ENCODE measurements at regions not wholly inside any gene's neighbourhood (a gene's known extent, or its start where the extent isn't known, plus 50 kb on each side); places are given as distances from the start of the nearest gene placed in this dataset.

DNA sequence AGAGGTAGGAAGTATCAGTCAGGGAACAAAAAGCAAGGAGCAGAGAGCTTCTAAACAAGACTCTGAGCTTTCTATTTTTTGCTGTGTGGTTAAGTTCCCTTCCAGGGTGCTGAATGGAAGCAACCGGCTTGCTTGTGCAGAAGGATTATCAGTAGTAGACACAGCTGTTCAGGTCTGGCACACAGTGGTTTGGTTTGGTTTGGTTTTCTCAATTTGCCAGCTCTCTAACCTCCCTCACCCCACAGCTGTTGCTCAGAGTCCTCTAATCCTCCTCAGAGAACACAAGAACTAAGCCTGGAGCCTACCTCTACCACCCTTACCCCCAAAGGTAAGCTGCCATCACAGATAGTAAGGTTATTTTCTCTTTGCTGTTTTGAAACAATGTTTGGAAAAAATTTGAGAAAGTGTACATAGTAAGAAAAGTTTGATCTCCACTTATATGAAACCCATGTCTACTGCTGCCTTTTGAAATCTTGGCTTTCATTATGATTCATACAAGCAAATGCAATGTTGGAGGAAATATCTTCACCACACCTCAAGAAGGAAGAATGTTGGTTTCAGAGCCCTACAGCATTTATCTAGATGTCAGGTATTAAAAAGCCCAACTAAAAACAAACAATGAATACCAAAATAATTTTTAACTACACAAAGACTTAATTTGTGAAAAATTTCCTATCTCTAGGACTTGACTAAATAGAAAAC lies 255.3 kb downstream of the NR4A2 start:
- no peak for DNase-seq
- WGBS, 2 donors, result 57 to 76% methylated on average over 1 of the region's 1 CpG
- no peaks in the 10 kb centered on the region for H3K27me3 ChIP-seq
- no peaks in the 10 kb centered on the region for H3K9me3 ChIP-seq
- intact Hi-C loops (cut with DNase I; ENCODE audit: low total_unique reads), result no loop called here
- no peaks in the 10 kb centered on the region for H3K36me3 ChIP-seq (ENCODE audit: low read depth, missing control alignments)
- no peak overlapping the region for H3K27ac ChIP-seq
- H3K4me1 ChIP-seq, result no peaks in the 10 kb centered on the region
- H3K4me3 ChIP-seq, result no peak overlapping the region
- TF ChIP-seq, protein P1, sequence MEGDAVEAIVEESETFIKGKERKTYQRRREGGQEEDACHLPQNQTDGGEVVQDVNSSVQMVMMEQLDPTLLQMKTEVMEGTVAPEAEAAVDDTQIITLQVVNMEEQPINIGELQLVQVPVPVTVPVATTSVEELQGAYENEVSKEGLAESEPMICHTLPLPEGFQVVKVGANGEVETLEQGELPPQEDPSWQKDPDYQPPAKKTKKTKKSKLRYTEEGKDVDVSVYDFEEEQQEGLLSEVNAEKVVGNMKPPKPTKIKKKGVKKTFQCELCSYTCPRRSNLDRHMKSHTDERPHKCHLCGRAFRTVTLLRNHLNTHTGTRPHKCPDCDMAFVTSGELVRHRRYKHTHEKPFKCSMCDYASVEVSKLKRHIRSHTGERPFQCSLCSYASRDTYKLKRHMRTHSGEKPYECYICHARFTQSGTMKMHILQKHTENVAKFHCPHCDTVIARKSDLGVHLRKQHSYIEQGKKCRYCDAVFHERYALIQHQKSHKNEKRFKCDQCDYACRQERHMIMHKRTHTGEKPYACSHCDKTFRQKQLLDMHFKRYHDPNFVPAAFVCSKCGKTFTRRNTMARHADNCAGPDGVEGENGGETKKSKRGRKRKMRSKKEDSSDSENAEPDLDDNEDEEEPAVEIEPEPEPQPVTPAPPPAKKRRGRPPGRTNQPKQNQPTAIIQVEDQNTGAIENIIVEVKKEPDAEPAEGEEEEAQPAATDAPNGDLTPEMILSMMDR (IDR thresholded peaks at IDR 0.05), result no peak
- no peak for TF ChIP-seq POLR2A (IDR thresholded peaks at IDR 0.05)

DNA sequence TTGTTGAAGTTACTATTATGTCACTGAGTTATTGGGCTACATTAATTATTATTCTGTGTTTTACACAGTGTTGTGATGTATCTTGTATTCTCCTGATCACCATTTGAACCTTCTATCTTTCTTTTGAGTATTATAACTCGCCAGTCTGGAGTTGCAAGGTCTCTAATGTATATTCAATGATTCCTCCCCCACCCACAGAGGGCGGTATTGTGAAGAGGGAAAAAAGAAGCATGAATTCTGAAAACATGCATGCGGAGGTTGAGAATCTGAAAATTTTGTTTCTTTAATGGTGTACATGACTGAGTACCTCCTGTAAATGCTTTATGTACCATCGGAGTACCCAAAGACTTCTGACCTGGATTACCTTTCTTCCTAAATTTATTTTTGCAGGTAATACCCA lies 266.6 kb downstream of the NR4A2 start:
- DNase-seq, result no peak
- intact Hi-C loops (cut with DNase I; ENCODE audit: low total_unique reads), result no loop called here
- H3K4me3 ChIP-seq, result no peak overlapping the region
- 90 to 95% methylated on average over 4 of the region's 4 CpGs for WGBS, 2 donors
- no peak overlapping the region for H3K27ac ChIP-seq
- no peaks in the 10 kb centered on the region for H3K9me3 ChIP-seq
- no peaks in the 10 kb centered on the region for H3K27me3 ChIP-seq
- H3K36me3 ChIP-seq (ENCODE audit: low read depth, missing control alignments), result no peaks in the 10 kb centered on the region
- no peaks in the 10 kb centered on the region for H3K4me1 ChIP-seq
- no peak for TF ChIP-seq POLR2A (IDR thresholded peaks at IDR 0.05)
- TF ChIP-seq, protein P1 (IDR thresholded peaks at IDR 0.05), result no peak

DNA sequence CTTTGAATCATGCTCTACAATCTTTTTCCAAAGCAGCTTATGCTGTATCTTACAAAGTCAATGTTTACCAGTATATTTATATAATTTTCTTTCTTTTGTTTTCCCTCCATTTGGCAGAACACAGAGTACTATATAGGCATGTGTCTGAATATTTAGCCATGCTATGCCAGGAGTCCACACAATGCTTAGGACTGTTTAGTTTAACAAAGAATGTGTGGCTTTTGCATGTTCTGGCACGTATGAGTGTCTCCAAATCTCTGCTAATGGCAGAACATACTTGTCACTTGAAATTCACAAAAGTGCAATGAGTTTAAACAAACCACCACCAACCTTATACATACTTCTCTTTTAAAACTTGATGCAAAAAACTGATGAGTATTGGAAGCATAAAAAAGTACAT lies 268.0 kb downstream of the NR4A2 start:
- Histone ChIP-seq H3K9me3 (no peaks in the 10 kb centered on the region), H3K4me3 (no peak overlapping the region), H3K36me3 (ENCODE audit: low read depth, missing control alignments) (no peaks in the 10 kb centered on the region), H3K27ac (no peak overlapping the region), H3K27me3 (no peaks in the 10 kb centered on the region), H3K4me1 (no peaks in the 10 kb centered on the region)
- 63 to 65% methylated on average over 1 of the region's 1 CpG for WGBS, 2 donors
- no peak for DNase-seq
- TF ChIP-seq, protein P1 (IDR thresholded peaks at IDR 0.05), result no peak
- no peak for TF ChIP-seq POLR2A (IDR thresholded peaks at IDR 0.05)
- intact Hi-C loops (cut with DNase I; ENCODE audit: low total_unique reads), result no loop called here

DNA sequence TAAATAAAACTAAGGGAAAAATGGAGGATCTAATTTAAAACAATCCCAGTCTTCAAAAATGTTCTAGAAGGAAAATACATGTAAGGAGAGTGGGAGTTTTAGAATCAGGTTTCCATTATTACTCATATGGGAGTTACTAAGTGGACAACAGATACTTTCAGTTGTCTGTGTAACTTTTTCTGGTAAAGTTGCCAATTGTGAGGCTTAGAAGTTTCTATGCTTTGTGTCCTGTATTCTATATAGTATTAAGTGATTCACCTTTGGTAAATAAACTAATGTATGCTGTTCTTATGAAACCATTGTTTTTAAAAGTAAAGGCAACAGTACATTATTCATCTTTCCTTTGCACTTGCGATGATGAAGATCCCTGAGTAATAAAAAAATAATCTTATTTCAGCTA lies 274.9 kb downstream of the NR4A2 start:
- DNase-seq, result no peak
- intact Hi-C loops (cut with DNase I; ENCODE audit: low total_unique reads), result no loop called here
- H3K4me1 ChIP-seq, result no peaks in the 10 kb centered on the region
- no peak overlapping the region for H3K27ac ChIP-seq
- TF ChIP-seq, protein P1 (IDR thresholded peaks at IDR 0.05), result no peak
- TF ChIP-seq POLR2A (IDR thresholded peaks at IDR 0.05), result no peak
- H3K27me3 ChIP-seq, result no peaks in the 10 kb centered on the region
- 71 to 95% methylated on average over 1 of the region's 1 CpG for whole genome bisulfite sequencing, 2 donors
- H3K9me3 ChIP-seq, result no peaks in the 10 kb centered on the region
- no peaks in the 10 kb centered on the region for H3K36me3 ChIP-seq (ENCODE audit: low read depth, missing control alignments)
- no peak overlapping the region for H3K4me3 ChIP-seq

DNA sequence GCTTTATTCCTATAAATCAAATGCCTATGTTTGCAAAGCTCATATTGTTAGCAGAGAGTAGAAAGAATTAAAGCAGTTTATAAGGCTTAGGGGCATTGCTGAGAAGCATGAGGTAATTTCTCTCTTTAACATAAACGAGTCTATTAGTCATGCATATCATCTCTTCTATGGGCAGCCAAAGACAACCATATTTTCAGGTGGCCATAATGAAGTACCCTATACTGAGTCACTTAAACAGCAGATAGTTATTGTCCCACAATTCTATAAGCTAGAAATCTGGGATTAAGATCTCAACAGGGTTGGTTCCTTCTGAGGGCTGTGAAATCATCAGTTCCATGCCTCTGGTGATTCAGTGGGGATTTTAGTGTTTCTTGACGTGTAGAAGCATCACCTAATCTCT lies 277.5 kb downstream of the NR4A2 start:
- intact Hi-C loops (cut with DNase I; ENCODE audit: low total_unique reads), result no loop called here
- Histone ChIP-seq H3K9me3 (no peaks in the 10 kb centered on the region), H3K27me3 (no peaks in the 10 kb centered on the region), H3K4me1 (no peaks in the 10 kb centered on the region), H3K36me3 (ENCODE audit: low read depth, missing control alignments) (no peaks in the 10 kb centered on the region), H3K4me3 (no peak overlapping the region), H3K27ac (no peak overlapping the region)
- TF ChIP-seq, protein P1 (IDR thresholded peaks at IDR 0.05), result no peak
- no peak for TF ChIP-seq POLR2A (IDR thresholded peaks at IDR 0.05)
- WGBS, 2 donors, result 79 to 88% methylated on average over 2 of the region's 2 CpGs
- DNase-seq, result no peak

Measured in testis (tissue), 2 donors.